ENCODE measurements at regions not wholly inside any gene's neighbourhood (a gene's known extent, or its start where the extent isn't known, plus 50 kb on each side); places are given as distances from the start of the nearest gene placed in this dataset.

DNA sequence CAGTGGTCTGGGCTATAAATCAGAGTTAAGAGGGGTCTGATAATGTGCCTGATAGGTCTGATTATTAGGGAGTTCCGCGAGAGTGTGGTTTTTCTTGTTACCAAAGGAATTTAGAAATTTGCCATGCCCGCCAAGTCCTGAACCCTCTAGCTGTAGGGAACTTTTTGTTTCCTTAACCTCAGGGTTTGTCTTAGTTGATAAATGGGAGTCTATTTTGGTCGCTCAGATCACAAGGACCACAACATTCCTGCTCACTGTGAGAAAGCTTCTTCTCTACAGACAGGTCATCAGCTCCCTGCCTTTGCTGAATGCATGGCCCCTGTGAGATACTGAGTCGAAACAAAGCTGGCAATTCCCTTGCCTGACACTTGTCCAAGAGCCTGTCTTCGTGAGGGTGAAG lies 497.8 kb downstream of the HS3ST4 start:
- DNase-seq: no peak

DNA sequence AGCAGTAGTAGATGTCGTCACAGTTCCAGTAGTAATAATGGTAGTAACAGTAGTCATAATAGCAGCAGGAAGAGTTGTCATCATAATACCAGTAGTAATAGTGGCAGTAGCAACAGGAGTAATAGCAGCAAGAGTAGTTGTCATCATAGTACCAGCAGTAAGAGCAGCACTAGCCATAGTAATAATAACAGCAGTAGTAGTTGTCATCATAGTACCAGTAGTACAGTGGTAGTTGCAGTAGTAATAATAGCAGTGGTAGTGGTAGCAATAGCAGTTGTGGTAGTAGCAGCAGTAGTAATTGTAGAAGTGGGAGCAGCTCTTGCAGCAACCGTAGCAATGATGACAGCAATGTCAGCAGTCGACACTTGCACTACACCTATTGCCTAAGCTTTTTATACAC lies 502.8 kb downstream of the HS3ST4 start:
- DNase-seq: no peak

DNA sequence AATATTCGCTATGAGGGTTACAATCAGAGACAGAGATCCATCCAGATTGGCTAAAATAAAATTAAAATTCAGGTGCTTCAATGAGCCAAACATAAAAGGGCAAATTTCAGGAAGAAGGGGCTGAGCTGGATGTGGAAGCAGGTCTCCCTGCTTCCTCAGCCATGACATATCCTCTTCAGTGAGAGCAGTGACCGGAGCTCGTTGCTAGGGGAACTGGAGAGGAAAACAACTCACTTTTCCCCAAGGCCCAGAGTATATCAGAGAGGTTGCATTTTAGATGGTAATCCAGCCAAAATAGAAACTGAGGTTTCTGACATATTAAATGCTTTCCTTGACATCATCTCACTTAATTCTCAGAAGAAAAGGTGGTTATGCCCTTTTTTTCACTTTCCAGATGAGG lies 503.5 kb downstream of the HS3ST4 start:
- DNase-seq: no peak

DNA sequence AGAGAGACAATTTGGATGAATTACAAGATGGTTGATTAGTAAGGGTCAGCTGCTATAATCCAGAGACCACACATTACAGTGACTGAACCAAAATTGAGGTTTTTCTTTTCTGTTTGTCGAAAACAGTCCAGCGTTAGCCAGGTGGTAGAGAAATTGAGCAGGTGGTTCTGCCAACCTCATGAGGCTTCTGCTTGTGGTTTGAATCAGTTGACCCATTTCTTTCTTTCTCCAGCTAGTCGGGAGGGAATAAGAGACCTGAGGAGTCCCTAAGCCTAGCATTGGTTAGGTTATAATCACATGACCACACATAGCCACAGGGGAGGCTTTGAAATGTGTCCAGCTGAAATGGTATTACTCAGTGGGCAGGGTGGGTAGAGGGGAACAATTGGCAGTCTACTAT lies 504.6 kb downstream of the HS3ST4 start:
- no peak for DNase-seq

DNA sequence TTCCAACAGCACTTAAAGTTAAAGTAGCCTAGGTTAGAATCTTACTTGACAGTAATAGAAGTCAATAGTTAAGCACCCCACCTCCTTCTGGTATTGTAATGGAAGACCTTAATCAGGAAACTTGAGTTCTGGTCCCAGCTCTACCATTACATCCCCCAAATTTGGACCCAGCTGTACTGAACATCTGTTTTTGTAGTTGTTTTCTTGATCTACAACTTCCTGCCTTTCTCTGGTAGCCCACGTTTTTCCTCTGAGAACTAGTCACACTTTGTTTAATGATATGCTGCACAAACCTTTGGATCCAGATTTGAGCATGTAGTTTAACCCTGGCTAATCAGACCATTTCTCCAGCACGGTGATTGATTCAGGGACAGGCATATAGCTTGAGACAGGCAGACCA lies 505.0 kb downstream of the HS3ST4 start:
- no peak for DNase-seq

DNA sequence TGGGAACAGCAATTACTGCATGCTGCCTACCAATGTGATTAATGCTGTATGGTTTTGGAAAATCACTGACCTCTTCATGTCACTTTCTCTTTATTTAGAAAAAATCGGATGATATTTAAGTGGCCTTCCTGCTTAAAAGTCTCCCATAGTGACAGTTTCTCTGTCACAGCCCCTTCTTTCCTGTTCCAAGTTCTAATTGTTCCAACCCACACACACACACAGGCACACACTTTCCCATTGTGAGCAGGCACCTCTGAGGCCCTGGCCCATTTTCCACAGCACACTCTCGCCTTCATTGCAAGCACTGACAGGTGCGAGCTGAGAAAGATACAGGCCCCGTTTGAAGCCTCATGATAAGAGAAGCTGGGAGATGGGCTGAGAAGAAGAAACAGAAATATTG lies 505.9 kb downstream of the HS3ST4 start:
- DNase-seq: no peak

DNA sequence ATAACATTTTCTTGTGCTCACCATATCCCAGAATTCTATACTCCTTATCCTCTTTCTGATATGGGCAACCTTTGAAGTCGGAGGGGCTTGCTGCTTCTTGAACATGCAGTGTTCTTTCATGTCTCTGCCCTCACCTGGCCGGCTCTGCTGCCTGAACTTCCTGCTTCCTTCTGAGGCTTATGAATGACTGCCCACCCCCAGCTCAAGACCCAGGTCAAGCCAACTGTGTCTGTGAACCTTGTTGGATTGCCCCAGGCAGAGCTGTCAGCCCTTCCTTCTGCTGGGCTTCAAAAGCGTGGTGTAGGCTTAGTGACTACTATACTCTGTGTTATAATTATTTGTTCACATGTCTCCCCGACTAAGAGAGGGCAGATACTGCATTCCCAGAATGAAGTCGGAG lies 506.5 kb downstream of the HS3ST4 start:
- no peak for DNase-seq

DNA sequence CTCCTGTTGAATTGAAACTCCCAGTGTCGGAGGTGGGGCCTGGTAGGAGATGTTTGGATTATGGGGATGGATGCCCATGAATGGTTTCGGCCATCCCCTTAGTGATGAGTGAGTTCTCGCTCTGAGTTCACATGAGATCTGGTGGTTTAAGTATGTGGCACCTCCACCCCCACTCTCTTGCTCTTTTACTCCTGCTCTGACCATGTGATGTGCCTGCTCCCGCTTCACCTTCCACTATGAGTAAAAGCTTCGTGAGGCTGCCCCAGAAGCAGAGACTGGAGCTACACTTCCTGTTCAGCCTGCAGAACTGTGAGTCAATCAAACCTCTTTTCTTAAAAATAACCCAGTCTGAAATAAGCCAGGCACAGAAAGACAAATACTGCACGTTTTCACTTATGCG lies 512.4 kb downstream of the HS3ST4 start:
- DNase-seq: no peak

DNA sequence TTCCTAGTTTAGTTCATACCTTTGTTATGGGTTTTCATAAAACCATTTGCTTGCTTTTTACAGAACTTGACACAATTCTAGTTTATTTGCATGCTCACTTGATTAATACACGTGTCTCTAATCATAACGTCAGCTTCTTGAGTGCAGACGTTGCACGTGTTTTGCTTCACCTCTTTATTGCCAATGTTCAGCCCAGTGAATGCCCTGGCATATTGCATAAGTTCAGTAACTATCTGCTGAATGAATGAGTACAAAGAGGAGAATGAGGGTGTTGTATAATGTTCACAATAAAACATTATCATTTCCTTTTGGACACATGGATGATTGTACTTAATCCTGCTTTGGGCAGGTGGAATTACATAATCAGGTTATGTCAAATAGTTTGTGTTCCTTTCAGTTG lies 519.8 kb downstream of the HS3ST4 start:
- DNase-seq: no peak

DNA sequence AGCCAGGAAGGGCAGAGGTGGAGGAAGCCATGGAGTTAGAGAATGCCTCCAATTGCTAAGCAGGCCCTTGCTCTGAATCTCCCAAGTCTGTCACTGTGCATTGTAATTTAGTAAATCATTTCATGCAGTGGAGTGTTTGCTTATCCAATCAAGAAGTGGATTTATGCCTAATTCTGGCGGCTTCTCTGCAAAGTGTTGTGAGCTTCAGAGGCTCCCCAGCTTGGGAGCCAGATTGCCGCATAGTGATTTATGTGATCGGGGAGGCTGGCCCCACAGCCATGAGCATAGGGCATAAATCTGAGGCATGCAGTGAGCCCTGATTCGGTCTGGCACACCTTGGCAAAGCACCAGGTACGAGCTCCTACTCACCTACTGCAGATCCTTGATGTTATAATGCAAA lies 520.8 kb downstream of the HS3ST4 start:
- DNase-seq: no peak

DNA sequence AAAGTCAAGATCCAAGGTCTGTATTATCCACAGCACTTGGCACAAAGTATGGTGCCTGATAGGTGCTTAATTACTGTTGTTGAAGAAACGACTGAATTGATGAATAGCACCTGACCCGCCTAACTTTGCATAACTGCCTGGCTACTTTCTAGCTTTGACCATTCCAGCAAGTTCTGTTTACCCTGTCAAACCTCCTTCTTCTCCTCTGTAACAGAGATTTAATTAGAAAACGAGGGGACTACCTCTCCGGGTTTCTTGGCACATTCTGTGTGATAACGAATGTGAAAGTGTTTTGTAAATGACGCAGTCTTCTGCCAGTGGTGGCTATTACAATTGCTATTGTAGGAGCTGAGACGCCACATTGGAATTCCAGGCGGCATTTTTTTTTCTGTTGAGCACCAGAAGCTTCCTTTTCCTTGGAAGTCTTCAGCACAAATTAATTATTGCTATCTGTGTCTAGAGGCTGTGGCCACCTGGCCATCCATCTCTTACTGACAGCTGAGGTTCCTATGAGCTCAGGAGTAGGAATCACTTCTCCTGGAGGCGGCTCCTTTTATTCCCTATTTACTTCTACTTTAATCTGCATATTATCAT lies 522.9 kb downstream of the HS3ST4 start:
- DNase-seq: no peak

DNA sequence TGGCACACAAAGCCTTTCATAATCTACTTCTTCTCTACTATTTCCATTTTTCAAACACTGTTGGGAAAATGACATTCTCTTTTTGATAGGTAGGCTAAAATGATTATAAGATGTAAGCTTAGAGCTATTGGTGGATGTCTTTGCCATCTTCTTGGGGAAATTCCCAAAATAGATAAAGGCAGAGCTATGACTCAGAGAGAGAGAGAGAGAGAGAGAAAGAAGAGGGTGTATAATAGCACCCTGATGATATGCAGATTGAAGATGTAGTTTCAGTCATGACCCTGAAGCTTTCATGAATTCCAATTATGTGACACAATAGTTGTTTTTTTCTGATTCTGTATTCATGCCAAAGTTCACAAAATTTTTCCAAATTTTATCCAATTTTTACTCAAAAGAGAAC lies 529.1 kb downstream of the HS3ST4 start:
- no peak for DNase-seq

DNA sequence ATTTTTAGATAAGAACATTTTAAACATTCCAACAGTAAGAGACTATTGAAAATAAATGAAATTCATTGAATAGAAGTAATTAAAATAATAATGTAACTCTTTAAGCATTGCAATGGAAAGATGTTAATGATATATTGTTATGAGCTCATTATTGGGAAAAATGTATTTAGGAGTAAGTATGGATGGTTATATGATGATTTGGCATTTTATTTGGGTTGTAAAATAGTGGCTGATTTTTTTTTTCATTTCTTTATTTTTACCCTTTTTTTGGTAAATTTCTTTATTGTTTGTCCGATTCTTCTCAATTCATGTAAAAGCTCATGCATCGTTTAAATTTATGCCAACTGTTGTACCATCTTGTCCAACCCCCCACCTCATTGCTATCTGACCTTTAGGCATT lies 539.9 kb downstream of the HS3ST4 start:
- DNase-seq: no peak

DNA sequence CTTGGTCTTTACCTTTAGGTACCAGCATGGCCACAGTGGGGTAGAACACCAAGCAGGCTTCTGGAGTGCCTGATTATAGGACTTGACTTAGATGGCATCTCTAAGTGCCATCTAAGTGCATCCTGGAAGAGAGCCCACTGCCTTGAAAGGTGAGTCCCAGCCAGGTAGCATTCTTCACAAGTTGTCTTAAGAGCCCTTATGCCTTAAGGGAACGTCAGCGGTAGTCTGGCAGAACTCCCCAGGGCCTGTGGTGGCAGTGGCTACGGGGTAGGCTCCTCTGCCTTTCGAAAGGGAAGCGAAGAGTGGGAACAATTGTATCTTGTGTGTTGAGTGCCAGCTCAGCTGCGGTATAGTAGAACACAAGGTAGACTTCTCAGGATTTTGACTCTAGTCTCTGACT lies 549.0 kb downstream of the HS3ST4 start:
- DNase-seq: no peak

DNA sequence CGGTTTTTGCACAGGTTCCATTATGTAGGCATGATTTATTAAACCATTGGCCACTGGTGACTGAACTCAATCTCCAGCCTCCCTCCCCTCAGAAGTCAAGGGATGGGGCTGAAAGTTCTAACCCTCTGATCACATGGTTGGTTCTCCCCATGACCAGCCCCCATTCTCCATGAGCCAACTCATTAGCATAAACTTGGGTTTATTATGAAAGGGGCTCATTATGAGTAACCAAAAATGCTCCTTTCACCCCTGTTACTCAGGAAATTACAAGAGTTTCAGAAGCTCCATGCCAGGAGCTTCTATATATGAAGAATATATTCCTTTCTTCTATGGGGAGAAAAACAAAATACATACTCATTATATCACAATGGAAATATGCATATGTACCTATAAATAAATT lies 555.3 kb downstream of the HS3ST4 start:
- DNase-seq: no peak

DNA sequence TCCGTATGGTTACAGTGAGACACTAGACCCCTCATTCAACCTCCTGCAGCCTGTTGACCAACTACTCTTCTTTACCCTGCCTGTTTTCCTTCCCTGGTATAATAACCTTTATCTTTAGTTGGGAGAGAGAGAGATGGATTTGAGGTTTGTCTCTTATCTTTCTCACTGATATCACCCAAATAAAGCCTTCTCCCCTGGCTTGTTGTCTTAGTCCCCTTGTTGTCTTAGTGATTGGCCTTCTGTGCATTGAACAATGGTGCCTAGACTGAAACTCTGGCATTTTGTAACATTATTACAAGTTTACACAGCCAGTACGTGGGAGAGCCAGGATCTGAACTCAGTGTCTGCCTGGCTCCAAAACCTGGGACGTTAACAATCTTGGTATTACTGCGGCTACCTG lies 560.8 kb downstream of the HS3ST4 start:
- DNase-seq: no peak

DNA sequence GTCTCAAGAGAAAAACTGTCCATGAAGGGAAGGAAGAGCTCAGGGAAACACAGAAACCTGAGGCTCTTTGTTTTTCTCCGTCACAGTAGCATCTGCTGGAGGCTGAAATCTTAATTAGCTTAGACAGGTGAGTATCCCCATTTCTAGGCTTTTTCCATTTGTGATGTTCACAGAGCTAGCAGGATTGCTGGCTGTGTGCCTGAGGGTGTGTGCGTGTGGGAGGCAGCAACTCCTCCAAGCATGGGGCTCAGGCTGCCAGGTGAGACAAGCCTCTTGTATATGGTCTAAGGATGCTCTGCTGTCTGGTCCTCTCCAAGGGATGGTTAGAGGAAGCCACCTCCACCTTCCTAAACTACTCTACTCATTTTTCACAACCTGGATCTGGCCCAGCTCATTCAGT lies 569.9 kb downstream of the HS3ST4 start:
- no peak for DNase-seq

DNA sequence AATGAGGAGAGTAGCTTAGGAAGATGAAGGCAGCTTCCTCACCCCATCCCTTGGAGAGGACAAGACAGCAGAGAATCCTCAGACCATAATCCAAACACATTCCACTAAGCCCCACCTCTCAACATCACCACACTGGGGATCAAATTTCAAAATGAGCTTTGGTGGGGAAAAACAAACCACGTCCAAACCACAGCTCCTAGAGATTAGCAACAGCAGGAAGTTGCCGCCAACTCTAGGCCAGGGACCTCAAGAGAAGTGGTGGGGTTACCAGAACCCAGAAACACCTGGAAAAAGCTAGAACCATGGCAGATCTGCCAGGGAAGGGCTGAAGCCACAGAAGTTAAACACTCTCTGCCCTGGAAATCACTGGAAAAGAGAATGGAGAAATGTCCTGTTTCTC lies 571.6 kb downstream of the HS3ST4 start:
- no peak for DNase-seq

DNA sequence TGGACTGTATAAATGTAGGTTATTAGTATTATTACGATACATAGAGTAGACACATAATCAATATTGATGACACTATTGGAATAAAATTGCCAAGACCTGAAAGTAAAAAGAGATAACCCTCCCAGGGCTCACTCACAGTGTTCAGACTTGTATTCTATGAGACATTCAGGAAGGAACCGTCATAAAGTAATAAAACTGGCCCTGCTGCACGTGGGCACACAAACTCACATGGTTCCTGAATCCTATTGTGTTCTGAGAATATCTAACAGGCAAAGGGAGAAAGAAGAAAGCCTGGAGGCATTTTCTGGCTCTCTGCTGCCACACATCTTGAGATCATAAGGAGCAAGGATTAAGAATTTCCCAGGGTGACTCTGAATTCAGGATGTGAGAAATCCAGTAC lies 575.9 kb downstream of the HS3ST4 start:
- DNase-seq: no peak

DNA sequence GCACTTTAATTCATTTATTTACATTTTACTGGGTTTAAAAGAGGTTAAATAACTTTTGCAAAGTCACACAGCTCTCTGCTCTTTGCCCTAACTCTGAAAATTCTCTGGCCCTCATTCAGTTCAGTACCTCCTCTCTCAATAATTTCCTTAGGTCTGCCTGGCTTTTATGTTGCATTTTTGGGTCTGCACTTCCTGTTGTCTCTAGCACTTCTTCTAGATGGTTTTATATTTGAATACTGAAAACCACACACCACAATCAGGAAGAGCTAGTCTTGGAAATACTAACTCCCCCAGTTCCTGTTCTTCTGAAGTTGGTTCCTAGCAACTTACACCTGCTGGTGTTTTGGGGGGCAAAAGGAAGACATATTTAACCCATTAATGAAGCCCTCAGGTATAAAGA lies 577.9 kb downstream of the HS3ST4 start:
- DNase-seq: no peak

DNA sequence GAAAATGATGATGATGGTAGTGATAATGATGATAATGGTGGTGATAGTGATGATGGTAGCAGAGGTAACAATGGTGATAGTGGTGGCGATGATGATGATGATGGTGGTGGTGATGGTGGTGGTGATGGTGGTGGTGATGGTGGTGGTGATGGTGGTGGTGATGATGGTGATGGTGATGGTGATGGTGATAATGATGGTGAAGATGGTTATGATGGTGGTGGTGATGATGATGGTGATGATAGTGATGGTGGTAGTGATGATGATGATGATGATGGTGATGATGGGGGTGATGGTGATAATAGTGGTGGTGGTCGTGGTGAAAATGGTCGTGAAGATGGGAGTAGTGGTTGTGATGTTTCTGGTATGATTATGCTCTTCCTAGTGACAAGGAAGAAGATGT lies 581.8 kb downstream of the HS3ST4 start:
- DNase-seq: no peak

DNA sequence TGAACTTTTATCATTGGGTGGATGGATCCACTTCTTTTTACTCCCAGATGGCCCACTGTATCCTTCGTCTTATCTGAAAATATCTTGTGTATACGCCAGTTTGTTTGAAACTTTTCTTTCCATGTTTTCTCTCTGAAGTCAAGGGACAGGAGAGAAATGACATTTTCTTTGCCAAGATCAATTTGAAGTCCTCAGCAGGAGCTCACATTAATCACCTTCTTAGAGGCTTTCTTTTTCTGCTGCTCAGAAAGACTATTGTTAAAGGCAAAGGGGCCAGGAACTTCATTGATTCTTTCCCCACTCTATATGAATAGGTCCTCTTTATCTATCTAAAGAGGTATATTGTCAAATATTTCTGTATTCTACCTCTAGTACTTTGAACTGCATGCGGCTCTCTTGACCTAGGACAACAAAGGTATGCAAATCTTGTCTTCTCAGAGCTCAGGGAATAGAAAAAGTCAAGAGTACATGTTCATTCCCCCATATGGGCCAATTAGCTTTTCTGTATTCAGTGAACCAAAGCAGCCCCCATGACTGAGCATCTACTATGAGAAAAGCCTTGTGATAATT lies 583.3 kb downstream of the HS3ST4 start:
- DNase-seq: no peak

DNA sequence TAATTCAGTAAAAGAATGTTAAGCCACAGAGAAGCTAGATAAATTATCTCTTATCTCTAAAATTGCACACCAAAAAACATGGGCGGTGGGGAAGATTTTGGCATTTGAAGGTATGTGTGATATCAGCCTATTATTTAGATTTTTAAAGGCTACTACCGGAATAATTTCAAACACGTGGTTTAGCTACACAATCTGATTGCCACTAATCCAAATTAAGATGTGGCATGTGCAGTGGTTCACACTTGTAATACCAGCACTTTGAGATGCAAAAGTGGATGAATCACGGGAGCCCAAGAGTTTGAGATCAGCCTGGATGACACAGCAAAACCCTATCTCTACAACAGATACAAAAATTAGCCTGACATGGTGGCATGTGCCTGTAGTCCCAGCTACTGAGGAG lies 584.5 kb downstream of the HS3ST4 start:
- DNase-seq: no peak

DNA sequence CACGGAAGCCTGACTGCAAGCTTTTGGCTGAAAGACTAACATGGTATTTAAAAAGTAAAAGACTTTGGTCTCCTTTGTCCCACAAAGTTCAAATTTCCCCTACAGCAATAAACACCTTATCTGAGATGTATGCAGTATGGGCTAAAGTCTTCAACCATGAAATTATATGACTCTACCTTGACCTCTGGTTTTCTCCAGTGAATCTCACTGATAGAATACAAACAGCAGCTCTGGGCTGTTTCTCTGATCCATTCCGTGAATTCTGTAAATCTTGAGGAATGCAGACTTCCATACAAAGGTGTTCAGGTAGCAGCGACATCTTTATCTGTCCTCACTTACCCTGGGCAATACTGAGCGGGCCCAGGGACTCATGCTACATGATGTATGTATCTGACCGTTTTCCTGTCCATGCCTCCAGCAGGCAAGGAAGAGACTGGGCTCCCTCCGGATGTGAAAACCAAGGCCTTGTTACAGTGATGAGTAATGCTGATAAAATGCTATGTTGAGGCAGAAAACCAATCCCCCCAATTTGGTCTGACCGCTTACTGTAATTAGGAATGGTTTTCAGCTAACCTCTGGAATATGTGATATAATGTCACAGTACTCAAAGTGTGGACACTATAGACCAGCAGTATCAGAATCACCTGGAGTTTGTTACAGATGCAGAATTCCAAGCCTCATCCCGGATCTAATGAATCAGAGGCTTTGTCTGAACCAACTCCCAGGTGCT lies 589.8 kb downstream of the HS3ST4 start:
- DNase-seq: no peak

All from CD4-positive, alpha-beta T cell treated with Interleukin-17A for 4 hours (primary cell).